Brain microvascular endothelial cell (primary cell): ENCODE measurements at regions not wholly inside any gene's neighbourhood (a gene's known extent, or its start where the extent isn't known, plus 50 kb on each side); places are given as distances from the start of the nearest gene placed in this dataset.

ENCODE experiments used
- DNase-seq: peaks from one replicate; pipeline ENCODE4 v3.0.0-alpha.2; 2020
- H3K27ac ChIP-seq: fragments of 250-450 bp; sonication (Bioruptor Pico); 2 replicates; pipeline ENCODE4 v1.5.1; 2020; ENCODE audit warnings: mild to moderate bottlenecking, moderate library complexity
- H3K27me3 ChIP-seq: fragments of 250-450 bp; sonication (Bioruptor Pico); replicated peaks from 2 replicates; pipeline ENCODE4 v1.5.1; 2020; ENCODE audit warnings: mild to moderate bottlenecking
- H3K36me3 ChIP-seq: fragments of 250-450 bp; sonication (Bioruptor Pico); replicated peaks from 2 replicates; pipeline ENCODE4 v1.5.1; 2020; ENCODE audit warnings: mild to moderate bottlenecking
- H3K4me3 ChIP-seq: 2 replicates; pipeline ENCODE4 v1.5.1; 2011; ENCODE audit warnings: low read depth, mild to moderate bottlenecking, control low read depth, low read length, moderate library complexity
- CTCF ChIP-seq: IDR thresholded peaks from 2 replicates; pipeline ENCODE4 v1.5.1; 2011; ENCODE audit warnings: low read depth, mild to moderate bottlenecking, moderate library complexity, low read length, control low read depth, inconsistent platforms; ENCODE audit errors: missing control alignments
- in situ Hi-C: cut with HindIII; loops from 2 replicates; pipeline ENCODE4 v1.10.0; 2017; ENCODE audit warnings: low sequenced_read_pairs, low pct_ligation_motif_present

GRCh38 chr5:92653730-92654461 is 927.1 kb downstream of the NR2F1-AS1 start:
- Histone ChIP-seq H3K4me3 (no peak overlapping the region), H3K36me3 (no peaks in the 10 kb centered on the region), H3K27me3 (no peaks in the 10 kb centered on the region), H3K27ac (no peak overlapping the region)
- in situ Hi-C loops: no loop called here
- DNase-seq: no peak
- TF ChIP-seq CTCF: no peak

- TF ChIP-seq CTCF: no peak
- DNase-seq: no peak
- no peak overlapping the region for H3K27ac ChIP-seq
Observed at GRCh38 chr5:92652756-92653155, 928.3 kb downstream of the NR2F1-AS1 start.

GRCh38 chr5:92644266-92644886 is 936.6 kb downstream of the NR2F1-AS1 start:
- H3K36me3 ChIP-seq: no peaks in the 10 kb centered on the region
- H3K4me3 ChIP-seq: no peak overlapping the region
- no peaks in the 10 kb centered on the region for H3K27me3 ChIP-seq
- in situ Hi-C loops: no loop called here
- no peak for DNase-seq
- TF ChIP-seq CTCF: peak; percentile 27
- no peak overlapping the region for H3K27ac ChIP-seq

More at GRCh38 chr5:92652756-92653155, 928.3 kb downstream of the NR2F1-AS1 start:
- Histone ChIP-seq H3K4me3 (no peak overlapping the region), H3K27me3 (no peaks in the 10 kb centered on the region), H3K36me3 (no peaks in the 10 kb centered on the region)
- in situ Hi-C loops: no loop called here

- Histone ChIP-seq H3K4me3 (peak overlapping the region; percentile 36), H3K36me3 (no peaks in the 10 kb centered on the region), H3K27ac (peak overlapping the region; percentile 30), H3K27me3 (no peaks in the 10 kb centered on the region)
- in situ Hi-C loops: no loop called here
- TF ChIP-seq CTCF: no peak
- peak; percentile 75 for DNase-seq
Observed at GRCh38 chr5:92641031-92641962, 939.7 kb downstream of the NR2F1-AS1 start.

- Histone ChIP-seq H3K27ac (no peak overlapping the region), H3K36me3 (no peaks in the 10 kb centered on the region), H3K27me3 (no peaks in the 10 kb centered on the region), H3K4me3 (no peak overlapping the region)
- in situ Hi-C loops: no loop called here
- no peak for TF ChIP-seq CTCF
- no peak for DNase-seq
Observed at GRCh38 chr5:92640340-92640739, 940.7 kb downstream of the NR2F1-AS1 start.
